GM12891 (cell line): ENCODE measurements at regions not wholly inside any gene's neighbourhood (a gene's known extent, or its start where the extent isn't known, plus 50 kb on each side); places are given as distances from the start of the nearest gene placed in this dataset.

Source experiments
- PAX5 ChIP-seq: IDR thresholded peaks from 2 replicates; pipeline ENCODE4 v1.6.1; 2011; ENCODE audit warnings: low read length, moderate library complexity, mild to moderate bottlenecking; ENCODE audit not compliant: insufficient read depth, severe bottlenecking
- POLR2A ChIP-seq: IDR thresholded peaks from 2 replicates; pipeline ENCODE4 v1.6.1; 2011; ENCODE audit warnings: low read depth, low read length, control low read depth
- POLR2AphosphoS5 ChIP-seq: IDR thresholded peaks from 2 replicates; pipeline ENCODE4 v1.6.1; 2011; ENCODE audit warnings: low read depth, low read length, control low read depth
- POU2F2 ChIP-seq: IDR thresholded peaks from 2 replicates; pipeline ENCODE4 v1.6.1; 2011; ENCODE audit warnings: low read depth, mild to moderate bottlenecking, control low read depth, low read length, moderate library complexity
- TAF1 ChIP-seq: IDR thresholded peaks from 2 replicates; pipeline ENCODE4 v1.6.1; 2011; ENCODE audit warnings: low read depth, low read length, control low read depth

DNA sequence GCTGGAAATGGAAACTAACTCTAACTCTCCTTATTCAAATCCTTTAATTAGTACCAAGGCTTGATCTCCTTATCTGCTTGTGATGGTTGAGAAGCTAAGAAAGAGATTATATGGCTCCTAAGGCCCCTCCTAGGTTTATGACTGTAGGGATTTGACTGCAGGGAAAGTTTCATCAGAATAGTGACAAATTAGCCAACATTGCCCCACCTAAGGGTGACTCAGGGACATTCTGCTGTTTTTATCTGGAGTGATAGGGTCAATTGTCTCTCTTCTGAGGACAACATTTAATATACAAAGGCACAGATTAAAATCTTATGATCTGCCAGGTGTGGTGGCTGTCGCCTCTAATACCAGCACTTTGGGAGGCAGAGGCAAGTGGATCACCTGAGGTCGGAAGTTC, 138.1 kb upstream of the MARCKS start:
- TF ChIP-seq POLR2AphosphoS5 (no peak), POLR2A (no peak), TAF1 (no peak), POU2F2 (no peak), PAX5 (no peak)
